GM12872 (cell line): ENCODE measurements at regions not wholly inside any gene's neighbourhood (a gene's known extent, or its start where the extent isn't known, plus 50 kb on each side); places are given as distances from the start of the nearest gene placed in this dataset.

ENCODE experiments used
- CTCF ChIP-seq: IDR thresholded peaks from 3 replicates; pipeline ENCODE4 v1.5.1; 2011; ENCODE audit warnings: low read depth, mild to moderate bottlenecking, low read length, moderate library complexity; ENCODE audit not compliant: insufficient read depth

GRCh38 chr5:96159043-96159442 lies 197.4 kb upstream of the ELL2 start:
- TF ChIP-seq CTCF = no peak

- no peak for TF ChIP-seq CTCF
These were observed 196.2 kb upstream of the ELL2 start for GRCh38 chr5:96157841-96158291.

GRCh38 chr5:96157077-96157780 lies 195.6 kb upstream of the ELL2 start:
- TF ChIP-seq CTCF = no peak

GRCh38 chr5:96155147-96155546 lies 193.5 kb upstream of the ELL2 start:
- TF ChIP-seq CTCF = no peak

- no peak for TF ChIP-seq CTCF
These were observed 190.2 kb upstream of the ELL2 start for GRCh38 chr5:96151891-96152290.

- TF ChIP-seq CTCF = no peak
These were observed 188.4 kb upstream of the ELL2 start for GRCh38 chr5:96150007-96150406.

GRCh38 chr5:96149546-96149945 lies 187.9 kb upstream of the ELL2 start:
- no peak for TF ChIP-seq CTCF
